GDM1 (cell line): ENCODE measurements at regions not wholly inside any gene's neighbourhood (a gene's known extent, or its start where the extent isn't known, plus 50 kb on each side); places are given as distances from the start of the nearest gene placed in this dataset.
"Not testable (repeated sequence)": the region's sequence is repeated elsewhere in the genome, so short reads cannot be mapped to it uniquely, and the experiment has no call there.

ENCODE experiments used
- DNase-seq: peaks from one replicate; lab custom pipeline; 2025; lab: John Stamatoyannopoulos, UW

DNA sequence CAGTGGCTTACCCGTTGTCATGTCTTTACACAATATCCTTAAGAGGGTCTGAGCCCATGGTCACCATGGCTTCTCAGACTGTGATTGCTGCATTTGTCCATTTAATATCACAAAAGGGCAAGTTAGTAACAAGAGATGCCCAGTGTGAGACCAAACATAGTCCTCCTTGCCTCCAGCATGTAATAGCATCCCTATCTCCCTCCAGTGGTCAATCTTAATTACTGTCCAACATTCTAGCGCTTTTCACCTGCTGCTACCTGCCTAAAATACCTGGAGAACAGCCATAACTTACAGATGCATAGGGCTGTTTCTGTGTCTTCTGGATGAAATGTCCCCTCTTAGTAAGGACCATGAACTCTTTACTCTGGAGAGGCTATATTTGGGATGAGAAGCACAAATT is 267.2 kb upstream of the DAB2 start:
- DNase-seq: no peak

DNA sequence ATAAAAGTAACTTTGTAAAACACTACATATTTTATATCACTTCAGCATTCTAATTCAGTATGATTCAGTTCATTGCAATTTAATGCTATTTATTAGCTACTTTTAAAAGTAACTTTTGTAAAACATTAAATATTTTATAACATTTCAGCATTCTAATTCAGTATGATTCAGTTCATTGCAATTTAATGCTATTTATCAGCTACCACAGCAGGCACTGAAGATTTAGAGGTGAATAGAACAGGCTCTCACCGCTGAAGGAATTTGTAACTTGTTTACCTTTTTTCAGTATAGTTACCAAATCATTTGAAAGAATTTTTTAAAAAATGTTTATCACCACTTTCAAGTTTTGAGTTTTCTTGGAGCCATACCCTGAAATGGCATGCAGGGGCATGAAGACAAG is 266.4 kb upstream of the DAB2 start:
- DNase-seq: no peak

DNA sequence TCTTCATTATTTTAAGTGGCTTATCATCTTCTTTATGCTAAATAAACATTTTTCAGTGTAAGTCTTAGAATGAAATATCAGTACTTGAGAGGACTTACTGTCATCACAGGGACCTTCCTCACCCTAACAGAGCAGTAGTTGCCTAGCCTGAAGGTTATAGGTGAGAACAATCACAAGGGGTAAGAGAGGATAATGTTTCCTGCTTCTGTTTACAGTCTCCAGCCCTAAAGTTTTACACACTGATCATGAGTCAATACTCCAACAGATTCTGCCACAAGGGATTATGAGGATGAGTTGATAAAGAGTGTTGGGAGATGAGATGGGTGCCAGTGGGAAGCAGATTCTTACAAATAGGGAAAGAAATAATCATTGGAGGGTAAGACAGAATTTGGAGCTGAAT is 265.1 kb upstream of the DAB2 start:
- no peak for DNase-seq

DNA sequence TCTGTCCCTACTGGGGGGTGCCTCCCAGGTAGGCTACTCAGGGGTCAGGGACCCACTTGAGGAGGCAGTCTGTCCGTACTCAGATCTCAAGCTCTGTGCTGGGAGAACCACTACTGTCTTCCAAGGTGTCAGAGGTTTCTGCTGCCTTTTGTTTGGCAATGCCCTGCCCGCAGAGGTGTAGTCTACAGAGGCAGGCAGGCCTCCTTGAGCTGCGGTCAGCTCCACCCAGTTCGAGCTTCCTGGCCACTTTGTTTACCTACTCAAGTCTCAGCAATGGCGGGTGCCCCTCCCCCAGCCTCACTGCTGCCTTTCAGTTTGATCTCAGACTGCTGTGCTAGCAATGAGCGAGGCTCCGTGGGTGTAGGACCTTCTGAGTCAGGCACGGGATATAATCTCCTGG is 263.1 kb upstream of the DAB2 start:
- not testable (repeated sequence) for DNase-seq

DNA sequence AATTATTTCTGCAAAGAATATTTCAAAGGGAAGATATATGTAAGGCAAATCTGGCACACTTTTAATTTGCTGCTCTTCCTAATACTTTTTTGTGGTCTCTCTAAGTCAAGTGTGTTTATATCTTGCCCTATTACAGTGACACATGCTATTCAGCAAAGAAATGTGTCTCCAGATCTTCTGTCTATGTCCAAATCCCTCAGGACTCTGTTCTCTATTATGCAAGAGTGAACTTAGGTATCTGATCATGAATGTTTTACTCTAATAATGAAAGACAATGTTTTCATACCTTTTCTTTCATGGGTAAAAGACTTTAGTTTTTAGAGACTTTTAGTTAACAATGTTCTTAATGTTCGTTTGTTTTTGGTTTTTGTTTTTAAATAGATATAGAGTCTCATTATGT is 255.4 kb upstream of the DAB2 start:
- no peak for DNase-seq

DNA sequence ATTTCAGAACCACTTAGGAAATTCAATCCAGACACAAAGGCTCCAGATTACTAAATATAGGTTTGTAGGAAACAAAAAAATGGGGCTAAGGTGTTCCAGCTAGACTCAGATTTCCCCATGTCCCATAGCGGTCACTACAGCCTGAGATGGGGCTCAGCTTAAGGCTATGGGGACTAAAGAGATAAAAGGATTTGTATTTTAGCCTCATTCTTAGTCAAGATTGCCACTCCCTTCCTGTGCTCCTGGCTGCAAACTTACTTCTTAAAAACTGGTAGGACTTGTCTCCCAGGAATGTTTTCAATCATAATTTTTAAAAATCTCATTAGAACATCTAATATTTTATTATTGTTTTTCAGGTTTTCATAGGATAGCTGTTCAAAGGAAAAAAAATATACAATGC is 253.8 kb upstream of the DAB2 start:
- no peak for DNase-seq

DNA sequence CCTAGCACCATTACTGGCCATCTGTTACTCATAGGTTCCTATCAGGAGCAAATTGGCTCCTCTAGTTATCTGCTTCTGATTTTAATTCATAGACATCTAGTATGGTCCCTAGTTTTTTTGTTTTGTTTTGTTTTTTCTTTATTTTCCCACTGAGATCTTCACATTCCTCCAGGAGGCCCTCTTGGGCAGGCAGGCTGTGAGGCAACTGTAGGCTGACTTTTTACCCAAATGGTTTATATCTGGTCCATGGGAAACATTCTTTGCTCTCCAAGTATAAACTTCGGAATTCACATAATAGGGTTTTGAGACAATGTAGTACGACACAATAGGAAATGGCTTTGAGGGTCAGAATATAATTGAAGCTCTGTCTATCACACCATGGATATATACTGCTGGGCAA is 250.9 kb upstream of the DAB2 start:
- DNase-seq: no peak

DNA sequence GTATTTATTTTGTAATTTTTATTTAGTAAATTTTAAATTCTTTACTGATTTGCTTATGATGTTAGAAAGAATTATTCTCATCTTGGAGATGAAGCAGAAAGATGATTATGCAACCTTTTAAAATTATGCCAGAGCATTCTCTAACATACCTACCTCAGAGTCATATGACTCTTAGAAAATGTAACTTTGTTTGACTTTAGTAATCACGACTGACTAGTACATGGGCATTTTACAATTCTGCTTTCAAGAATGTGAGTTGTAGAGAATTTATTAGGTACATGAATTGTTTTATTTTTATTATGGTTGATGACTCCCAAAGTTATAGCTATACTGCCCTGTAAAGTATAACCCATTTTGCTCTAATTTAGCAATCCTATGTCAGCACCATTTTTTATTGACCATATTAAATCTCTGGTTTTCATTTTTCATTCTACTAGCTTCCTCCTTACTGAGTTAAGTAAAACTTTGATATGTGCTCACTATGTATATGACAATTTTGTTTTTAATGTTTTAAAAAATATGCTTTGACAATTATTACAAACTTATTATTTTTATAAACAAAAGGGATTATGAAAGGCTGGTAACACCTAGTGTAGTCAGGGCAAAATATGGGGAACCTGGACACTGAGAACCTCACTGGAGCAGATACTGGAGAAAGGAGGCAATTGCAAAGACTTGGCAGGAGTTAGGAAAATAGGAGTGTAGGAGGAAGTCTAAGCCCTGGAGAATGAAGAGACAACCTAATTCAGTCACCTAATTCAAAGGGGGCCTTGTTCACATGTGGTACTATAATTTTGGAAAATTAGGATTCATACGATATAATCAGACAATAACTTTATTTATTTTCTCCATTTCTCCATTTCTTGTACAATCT is 249.7 kb upstream of the DAB2 start:
- no peak for DNase-seq

DNA sequence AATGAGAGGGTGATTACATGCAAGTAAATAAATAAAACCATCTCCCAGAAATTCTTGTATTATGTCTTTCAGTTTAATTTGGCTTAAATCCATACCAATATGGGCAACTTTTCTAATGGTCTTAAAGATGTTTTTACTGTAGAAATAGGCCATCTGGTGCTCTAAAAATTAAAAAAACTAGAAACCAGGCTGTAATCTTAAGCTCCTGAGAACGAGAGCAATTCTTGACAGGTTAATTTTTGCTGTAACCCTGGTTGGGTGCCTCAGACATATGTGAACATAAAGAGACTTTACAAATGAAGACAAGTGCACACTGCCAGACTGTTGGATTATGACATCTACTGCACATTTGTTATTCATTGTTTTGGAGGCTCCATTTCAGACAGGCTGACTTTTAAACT is 246.8 kb upstream of the DAB2 start:
- no peak for DNase-seq

DNA sequence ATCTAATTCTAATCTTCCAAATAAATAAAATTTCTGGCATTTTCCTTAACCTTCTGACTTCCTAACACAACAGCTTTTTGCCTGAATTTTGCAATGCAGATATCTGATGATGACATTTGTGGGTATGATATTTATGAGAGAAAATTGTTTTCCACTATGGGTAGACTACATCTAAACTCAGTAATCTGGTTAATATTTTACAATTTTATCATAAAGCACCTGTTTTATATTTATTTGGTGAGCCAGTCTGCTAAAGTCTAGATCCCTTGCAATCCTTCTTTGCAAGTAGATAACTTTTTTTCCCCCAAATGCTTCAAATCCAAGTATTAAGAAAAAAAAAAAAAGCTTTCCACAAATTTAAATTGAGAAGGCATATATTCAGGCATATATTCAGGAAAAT is 246.2 kb upstream of the DAB2 start:
- DNase-seq: no peak

DNA sequence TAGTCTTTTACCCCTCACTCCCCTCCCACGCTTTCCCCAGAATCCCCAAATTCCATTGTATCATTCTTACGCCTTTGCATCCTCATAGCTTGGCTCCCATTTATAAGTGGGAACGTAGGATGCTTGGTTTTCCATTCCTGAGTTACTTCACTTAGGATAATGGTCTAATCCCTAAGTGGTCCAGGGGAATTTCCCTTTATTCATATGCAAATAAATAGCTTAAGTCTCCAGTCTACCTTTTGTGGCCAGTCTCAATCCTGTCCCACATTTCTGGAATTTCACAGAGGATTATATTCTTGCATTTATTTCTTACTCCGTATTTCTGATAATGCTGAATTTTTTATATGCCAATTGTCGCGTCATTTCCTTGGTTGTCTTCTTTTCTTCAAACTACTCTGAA is 245.6 kb upstream of the DAB2 start:
- no peak for DNase-seq

DNA sequence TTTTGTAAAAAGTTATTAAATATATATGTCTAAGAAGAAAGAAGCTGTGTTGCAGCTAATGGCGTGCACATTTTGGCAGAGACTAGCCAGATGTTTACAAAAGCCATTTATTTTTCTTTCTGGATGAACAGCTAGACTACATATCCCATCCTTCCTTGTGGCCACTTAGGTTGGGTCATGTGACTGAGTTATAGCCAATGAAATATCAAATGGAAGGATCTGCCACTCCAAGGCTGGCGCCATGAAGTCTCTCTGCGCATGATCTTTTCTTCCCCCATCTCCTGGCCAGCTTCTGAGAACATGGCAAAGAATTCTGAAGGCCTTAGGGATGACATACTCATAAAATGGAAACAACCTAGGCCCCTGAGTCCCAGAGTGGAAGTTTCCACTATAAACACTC is 244.2 kb upstream of the DAB2 start:
- no peak for DNase-seq

DNA sequence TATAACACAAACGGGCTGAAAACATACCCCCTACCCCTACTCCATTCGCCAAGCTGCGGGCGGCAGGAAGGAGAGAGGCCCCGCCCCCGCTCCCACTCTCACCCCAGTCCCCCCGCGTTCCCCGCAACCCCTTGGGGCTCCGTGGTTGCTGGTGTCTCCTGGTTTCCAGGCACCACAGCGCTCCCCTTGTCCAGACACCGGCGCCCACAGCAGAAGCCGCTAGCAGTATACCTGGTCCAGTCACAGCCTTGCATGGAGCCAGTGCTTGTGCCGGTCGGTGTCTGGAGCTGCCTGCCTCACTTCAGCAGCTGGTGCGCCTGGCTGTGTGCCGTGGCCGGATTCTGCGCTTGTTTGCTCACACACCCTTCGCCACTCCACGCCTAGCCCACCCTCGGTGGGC is 240.5 kb upstream of the DAB2 start:
- DNase-seq: no peak

DNA sequence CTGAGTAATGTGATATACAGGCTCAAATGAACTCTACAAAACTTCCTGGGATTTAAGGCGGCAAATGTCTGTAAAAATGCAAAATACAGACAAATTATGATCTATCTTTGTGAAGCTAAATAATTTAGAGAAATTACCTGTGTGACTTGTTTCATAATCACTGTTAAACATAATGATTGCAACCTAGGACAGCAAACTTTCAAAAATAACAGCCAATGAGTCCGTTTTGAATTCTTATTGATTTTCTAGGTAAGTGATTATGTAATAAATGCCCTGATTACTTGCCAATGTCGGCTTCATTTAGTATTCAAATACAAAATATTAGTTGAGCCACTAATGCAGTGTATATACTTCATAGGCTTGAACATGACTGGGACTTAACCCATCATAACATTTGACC is 238.2 kb upstream of the DAB2 start:
- no peak for DNase-seq

DNA sequence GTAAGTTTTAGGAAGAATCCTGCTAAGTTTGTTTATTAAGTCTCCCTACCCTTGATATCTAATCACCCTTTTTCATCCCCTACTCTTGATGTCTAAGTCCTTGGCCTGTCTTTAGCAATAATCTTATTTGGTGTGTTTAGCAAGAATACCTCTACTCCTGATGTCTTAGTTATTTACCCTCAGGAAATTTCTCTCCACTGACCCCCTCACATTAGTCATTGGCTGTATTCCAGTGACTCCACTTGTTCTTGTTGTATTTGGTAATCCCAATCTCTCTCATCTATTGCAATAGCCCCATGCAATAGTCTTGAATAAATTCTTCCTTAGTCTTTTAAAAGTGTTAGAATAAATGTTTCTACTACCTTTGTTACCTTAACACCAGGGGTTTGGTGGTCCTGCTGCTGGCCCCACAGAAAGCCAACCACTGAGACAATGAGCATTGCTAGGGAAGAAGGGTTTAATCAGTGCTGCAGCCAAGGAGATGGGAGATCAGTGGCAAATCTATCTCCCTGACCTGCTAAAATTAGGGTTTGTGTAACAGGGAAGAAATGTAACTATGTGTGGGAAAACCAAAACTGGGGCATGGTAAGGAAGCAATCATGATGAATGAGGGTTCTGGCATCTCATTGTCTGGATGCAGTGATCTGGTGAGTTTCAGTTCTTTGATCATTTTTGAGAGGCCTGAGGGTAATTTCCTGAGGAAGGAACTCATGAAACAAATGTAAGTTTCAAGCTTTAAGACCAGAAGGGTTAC is 236.4 kb upstream of the DAB2 start:
- no peak for DNase-seq

DNA sequence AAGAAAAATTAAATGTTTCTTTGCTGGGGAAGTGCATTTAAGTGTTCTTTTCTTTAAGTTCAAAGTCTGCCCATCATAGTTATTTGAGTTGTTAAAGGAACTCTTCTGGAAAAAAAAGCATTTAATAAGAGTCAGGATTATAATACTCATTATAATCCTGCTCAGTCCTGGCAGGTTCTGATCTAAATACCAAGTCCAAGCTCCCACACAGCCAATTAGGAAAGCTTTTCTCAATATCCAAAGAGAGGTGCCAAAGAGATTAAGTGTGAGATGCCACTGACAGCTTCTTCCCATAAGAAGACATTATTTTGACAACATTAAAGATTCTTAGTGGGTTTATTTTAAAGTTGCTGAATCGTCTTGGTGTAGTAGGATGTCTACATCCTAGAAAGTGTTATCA is 235.2 kb upstream of the DAB2 start:
- no peak for DNase-seq

DNA sequence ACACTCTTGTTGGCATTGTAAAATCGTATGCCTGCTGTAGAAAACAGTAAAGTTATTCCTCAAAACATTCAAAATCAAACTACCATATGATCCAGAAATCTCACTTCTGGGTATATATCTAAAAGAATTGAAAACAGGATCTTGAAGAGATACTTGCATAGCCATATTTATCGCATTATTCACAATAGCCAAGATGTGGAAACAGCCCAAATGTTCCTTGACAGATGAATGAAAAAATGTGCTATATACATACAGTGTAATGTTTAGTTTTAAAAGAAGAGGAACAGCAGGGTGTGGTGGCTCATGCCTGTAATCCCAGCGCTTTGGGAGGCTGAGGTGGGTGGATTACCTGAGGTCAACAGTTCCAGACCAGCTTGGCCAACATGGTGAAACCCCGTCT is 234.1 kb upstream of the DAB2 start:
- no peak for DNase-seq

DNA sequence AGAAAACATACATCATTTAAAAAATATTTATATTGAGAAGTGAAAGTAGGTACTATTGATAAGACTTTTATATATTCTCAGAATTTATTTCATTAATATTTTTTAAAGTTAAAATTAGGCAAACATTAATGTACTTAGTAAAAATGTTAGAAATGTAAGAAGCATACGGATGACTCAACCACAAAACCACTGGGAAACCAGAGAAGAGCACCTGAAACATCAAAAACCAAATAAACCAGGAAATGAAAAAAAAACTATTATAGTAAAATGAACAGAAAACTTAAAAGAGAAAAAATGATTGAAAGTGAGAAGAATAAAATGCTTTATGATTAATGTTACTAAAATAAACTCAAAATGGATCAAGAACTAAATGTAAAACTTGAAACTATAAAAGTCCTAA is 233.2 kb upstream of the DAB2 start:
- no peak for DNase-seq

DNA sequence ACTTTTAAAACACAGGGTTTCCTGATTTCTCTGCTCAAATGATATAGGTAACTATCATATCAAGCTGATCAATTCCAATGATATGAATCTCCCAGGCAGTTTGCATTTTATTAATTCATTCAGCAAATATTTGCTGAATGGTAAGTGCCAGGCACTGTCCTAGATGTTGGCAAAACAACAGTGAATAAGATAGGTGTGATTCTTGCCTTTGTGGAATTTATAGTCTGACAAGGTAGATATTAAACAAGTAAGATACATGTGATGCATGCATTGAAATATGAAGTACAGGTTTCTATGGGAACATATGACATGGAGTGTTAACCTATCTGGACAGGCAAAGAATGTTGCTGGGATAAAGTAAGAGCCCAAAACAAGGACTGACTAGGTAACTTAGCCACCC is 231.8 kb upstream of the DAB2 start:
- DNase-seq: no peak

DNA sequence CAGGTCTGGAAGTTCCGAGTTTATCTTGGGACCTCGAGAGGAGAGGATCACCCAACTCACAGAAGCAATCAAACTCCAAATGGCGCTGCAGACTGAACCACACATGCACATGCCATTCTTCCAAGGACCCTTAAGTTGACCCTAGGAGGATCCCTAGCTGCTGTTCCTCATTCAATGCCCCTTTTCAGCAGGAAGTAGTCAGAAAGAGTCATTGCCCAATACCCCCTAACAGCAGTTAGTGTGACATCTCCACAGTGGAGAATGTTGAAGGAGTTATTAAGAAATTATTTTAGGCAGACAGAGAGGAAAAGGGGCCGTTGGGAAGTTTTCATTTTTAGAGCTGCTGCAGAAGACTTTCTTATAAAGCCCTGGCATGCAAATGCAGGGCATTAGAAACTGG is 229.9 kb upstream of the DAB2 start:
- no peak for DNase-seq

DNA sequence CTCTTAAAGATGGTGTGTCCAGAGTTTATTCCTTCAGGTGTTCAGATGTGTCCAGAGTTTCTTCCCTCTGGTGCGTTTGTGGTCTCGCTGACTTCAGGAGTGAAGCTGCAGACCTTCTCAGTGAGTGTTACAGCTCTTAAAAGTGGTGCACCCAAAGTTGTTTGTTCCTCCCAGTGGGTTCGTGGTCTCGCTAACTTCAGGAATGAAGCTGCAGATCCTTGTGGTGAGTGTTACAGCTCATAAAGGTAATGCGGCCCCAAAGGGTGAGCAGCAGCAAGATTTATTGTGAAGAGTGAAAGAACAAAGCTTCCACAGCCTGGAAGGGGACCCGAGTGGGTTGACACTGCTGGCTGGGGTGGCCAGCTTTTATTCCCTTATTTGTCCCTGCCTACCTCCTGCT is 227.7 kb upstream of the DAB2 start:
- DNase-seq: not testable (repeated sequence)

DNA sequence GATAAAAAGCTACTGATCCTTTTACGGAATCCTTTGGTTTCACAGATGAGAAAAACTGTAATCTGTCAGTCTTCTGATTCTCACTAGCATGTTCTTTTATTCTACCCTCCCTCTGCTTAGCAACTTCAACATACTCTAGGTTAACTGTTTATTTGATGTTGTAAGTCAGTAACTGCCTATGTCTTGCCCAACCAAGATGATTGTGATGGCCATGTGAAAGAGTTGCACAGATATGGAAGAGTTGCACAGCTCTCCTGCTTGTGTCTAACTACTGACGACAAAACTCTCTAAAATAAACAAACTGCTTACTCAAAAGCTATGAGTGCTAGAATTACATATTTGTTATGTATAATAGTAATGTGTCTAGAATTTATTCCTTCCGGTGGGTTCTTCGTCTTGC is 227.3 kb upstream of the DAB2 start:
- DNase-seq: no peak

DNA sequence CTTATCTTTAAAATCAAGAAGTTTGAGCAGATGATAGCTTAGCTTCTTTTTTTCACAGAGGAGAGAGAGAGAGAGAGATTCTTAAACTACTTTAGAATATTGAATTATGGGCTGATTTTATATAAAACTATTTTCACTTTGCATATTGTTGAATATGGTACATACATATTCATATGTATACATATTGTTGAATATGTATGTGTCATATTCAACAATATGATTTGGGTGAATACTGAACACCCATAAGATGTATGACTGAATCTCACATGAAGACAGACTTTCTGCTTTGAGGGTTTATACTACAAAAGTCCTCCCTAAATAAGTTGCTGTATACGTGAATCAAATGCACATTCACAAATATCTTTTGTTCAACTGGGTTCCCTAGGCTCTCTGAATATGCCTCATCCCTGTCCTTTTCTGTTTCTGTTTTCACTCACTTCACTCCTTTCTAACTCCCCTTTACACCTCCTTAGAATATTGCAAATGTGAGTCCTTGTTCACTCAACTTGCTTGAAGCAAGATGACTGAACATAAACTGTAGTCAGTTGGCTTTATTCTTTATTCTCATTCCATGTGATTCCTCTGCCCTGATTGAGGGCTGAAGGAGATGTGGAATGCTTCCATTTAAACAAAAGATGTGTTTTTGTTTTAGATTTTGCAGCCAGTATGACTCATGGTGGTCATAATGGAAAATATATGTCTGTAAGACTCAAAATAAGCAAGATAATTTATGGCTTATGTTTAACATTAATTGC is 225.4 kb upstream of the DAB2 start:
- no peak for DNase-seq
